H1 (cell line): ENCODE measurements at regions not wholly inside any gene's neighbourhood (a gene's known extent, or its start where the extent isn't known, plus 50 kb on each side); places are given as distances from the start of the nearest gene placed in this dataset.

Experiments
- BACH1 ChIP-seq: IDR thresholded peaks from 2 replicates; pipeline ENCODE4 v1.6.1; 2012; ENCODE audit warnings: low read length, improper control_type of control experiment
- CBX8 ChIP-seq: fragments of 300-800, 300-1000 bp; sonication (generic); IDR thresholded peaks from 2 replicates; pipeline ENCODE4 v1.7.1; 2016; ENCODE audit warnings: low read depth, low read length, borderline replicate concordance
- CEBPB ChIP-seq: IDR thresholded peaks from 2 replicates; pipeline ENCODE4 v1.6.1; 2012; ENCODE audit warnings: low read depth, low read length
- EP300 ChIP-seq, 2 experiments: IDR thresholded peaks; 1 replicate in 1 of 2; 2 replicates in 1 of 2; pipeline ENCODE4 v1.6.1; 2011 to 2012; ENCODE audit warnings: low read depth in 2 of 2, low read length in 2 of 2, mild to moderate bottlenecking in 2 of 2, borderline replicate concordance in 1 of 2, inconsistent platforms in 1 of 2, moderate library complexity in 1 of 2
- EZH2 ChIP-seq: fragments of 200-600 bp; sonication (generic); IDR thresholded peaks from 2 replicates; pipeline ENCODE4 v1.7.1; 2012; ENCODE audit warnings: low read depth, mild to moderate bottlenecking, moderate library complexity, low read length, inconsistent platforms; ENCODE audit not compliant: severe bottlenecking
- JUND ChIP-seq: IDR thresholded peaks from 2 replicates; pipeline ENCODE4 v1.6.1; 2011; ENCODE audit warnings: mild to moderate bottlenecking, improper control_type of control experiment, low read length
- YY1 ChIP-seq: IDR thresholded peaks from 2 replicates; pipeline ENCODE4 v1.6.1; 2011; ENCODE audit warnings: low read depth, mild to moderate bottlenecking, low read length
- ZNF274 ChIP-seq: IDR thresholded peaks from 2 replicates; pipeline ENCODE4 v1.7.0; 2012; ENCODE audit warnings: low read length, borderline replicate concordance; ENCODE audit errors: extremely low read depth
- TF ChIP-seq, protein P1 (sequence below): IDR thresholded peaks from 2 replicates; pipeline ENCODE4 v1.6.1; 2012; ENCODE audit warnings: inconsistent platforms
- TF ChIP-seq, protein P2 (sequence below), 3 experiments: IDR thresholded peaks; 1 replicate in 2 of 3; 2 replicates in 1 of 3; pipeline versions ENCODE4 v1.5.1 to v1.6.1; 2011; ENCODE audit warnings: low read length in 3 of 3, mild to moderate bottlenecking in 3 of 3, inconsistent platforms in 2 of 3, low read depth in 1 of 3, moderate library complexity in 1 of 3; ENCODE audit not compliant: insufficient read depth in 1 of 3; ENCODE audit errors: control extremely low read depth in 1 of 3
- TF ChIP-seq, protein P3 (sequence below): IDR thresholded peaks from 2 replicates; pipeline ENCODE4 v1.6.1; 2012; ENCODE audit warnings: inconsistent platforms

DNA sequence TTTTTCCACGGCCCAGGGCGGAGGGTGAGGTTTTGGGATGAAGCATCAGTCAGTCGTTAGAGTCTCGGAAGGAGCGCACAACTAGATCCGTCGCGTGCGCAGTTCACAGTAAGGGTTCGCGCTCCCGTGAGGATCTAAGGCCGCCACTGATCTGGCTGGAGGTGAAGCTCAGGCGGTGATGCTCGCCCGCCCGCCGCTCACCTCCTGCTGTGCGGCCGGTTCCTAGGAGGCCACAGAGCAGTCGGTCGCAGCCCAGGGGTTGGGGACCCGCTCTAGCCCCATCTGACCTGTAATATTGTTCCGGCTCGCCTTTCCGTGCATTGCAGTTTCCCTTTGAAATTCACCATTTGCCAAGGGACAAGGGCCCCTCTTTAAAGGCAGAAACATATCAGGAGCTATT lies 244.7 kb downstream of the TFAP2C start:
- TF ChIP-seq JUND (no peak), BACH1 (no peak), EZH2 (no peak), CEBPB (no peak), YY1 (no peak), ZNF274 (no peak), EP300 (IDR thresholded peaks at IDR 0.05; ENCODE audit: borderline replicate concordance in 1 of 2, low read depth in 2 of 2, low read length in 2 of 2) (no peak), CBX8 (no peak)
- TF ChIP-seq, protein P1, sequence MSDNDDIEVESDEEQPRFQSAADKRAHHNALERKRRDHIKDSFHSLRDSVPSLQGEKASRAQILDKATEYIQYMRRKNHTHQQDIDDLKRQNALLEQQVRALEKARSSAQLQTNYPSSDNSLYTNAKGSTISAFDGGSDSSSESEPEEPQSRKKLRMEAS: no peak
- TF ChIP-seq, protein P2, sequence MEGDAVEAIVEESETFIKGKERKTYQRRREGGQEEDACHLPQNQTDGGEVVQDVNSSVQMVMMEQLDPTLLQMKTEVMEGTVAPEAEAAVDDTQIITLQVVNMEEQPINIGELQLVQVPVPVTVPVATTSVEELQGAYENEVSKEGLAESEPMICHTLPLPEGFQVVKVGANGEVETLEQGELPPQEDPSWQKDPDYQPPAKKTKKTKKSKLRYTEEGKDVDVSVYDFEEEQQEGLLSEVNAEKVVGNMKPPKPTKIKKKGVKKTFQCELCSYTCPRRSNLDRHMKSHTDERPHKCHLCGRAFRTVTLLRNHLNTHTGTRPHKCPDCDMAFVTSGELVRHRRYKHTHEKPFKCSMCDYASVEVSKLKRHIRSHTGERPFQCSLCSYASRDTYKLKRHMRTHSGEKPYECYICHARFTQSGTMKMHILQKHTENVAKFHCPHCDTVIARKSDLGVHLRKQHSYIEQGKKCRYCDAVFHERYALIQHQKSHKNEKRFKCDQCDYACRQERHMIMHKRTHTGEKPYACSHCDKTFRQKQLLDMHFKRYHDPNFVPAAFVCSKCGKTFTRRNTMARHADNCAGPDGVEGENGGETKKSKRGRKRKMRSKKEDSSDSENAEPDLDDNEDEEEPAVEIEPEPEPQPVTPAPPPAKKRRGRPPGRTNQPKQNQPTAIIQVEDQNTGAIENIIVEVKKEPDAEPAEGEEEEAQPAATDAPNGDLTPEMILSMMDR (IDR thresholded peaks at IDR 0.05; ENCODE audit: control extremely low read depth in 1 of 3, insufficient read depth in 1 of 3, low read depth in 1 of 3, low read length in 3 of 3): no peak
- TF ChIP-seq, protein P3, sequence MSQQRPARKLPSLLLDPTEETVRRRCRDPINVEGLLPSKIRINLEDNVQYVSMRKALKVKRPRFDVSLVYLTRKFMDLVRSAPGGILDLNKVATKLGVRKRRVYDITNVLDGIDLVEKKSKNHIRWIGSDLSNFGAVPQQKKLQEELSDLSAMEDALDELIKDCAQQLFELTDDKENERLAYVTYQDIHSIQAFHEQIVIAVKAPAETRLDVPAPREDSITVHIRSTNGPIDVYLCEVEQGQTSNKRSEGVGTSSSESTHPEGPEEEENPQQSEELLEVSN: no peak
